ENCODE measurements at regions not wholly inside any gene's neighbourhood (a gene's known extent, or its start where the extent isn't known, plus 50 kb on each side); places are given as distances from the start of the nearest gene placed in this dataset.

DNA sequence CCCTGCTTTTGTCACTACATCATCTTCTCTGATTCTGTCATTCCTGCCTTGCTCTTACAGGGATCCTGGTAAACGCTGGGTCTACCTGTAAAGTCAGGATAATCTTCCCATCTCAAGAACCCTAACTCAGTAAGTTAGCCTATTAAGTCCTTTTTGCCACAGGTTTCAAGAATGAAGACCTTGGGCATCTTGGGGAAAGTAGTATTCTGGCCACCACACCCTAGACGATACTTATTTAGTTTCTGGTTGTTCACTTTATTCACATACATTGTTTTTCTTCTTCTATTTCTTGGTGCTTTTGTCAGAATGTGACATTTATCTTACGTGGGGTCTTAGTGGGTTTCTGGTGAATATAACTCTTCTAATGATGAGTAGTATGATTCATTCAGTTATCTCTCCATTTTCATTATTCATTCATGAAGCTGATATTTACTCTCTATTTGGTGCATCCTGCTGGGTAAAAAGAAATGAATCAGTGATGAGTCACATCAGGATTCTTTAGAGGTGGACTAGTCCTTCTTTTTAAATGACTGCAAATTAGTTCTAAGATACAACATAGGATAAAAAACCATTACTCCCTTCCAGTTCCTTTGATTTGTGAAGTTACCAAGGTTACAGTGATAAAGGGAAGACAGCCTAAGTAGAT is 514.4 kb upstream of the B3GALT2 start:
- TF ChIP-seq, protein P1, sequence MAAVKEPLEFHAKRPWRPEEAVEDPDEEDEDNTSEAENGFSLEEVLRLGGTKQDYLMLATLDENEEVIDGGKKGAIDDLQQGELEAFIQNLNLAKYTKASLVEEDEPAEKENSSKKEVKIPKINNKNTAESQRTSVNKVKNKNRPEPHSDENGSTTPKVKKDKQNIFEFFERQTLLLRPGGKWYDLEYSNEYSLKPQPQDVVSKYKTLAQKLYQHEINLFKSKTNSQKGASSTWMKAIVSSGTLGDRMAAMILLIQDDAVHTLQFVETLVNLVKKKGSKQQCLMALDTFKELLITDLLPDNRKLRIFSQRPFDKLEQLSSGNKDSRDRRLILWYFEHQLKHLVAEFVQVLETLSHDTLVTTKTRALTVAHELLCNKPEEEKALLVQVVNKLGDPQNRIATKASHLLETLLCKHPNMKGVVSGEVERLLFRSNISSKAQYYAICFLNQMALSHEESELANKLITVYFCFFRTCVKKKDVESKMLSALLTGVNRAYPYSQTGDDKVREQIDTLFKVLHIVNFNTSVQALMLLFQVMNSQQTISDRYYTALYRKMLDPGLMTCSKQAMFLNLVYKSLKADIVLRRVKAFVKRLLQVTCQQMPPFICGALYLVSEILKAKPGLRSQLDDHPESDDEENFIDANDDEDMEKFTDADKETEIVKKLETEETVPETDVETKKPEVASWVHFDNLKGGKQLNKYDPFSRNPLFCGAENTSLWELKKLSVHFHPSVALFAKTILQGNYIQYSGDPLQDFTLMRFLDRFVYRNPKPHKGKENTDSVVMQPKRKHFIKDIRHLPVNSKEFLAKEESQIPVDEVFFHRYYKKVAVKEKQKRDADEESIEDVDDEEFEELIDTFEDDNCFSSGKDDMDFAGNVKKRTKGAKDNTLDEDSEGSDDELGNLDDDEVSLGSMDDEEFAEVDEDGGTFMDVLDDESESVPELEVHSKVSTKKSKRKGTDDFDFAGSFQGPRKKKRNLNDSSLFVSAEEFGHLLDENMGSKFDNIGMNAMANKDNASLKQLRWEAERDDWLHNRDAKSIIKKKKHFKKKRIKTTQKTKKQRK (IDR thresholded peaks at IDR 0.05; ENCODE audit: low read depth, low read length), result no peak
- TF ChIP-seq MEF2A (IDR thresholded peaks at IDR 0.05; ENCODE audit: insufficient read depth, low read depth, low read length) (no peak), POLR2AphosphoS5 (IDR thresholded peaks at IDR 0.05; ENCODE audit: low read length) (no peak), POLR2A (IDR thresholded peaks at IDR 0.05; ENCODE audit: low read depth, low read length) (no peak), PML (IDR thresholded peaks at IDR 0.05; ENCODE audit: low read length) (no peak), FOS (IDR thresholded peaks at IDR 0.05; ENCODE audit: borderline replicate concordance, extremely low read depth, insufficient read length) (no peak), NFIC (IDR thresholded peaks at IDR 0.05; ENCODE audit: low read depth, low read length) (no peak), NRF1 (conservative IDR thresholded peaks at IDR 0.05; ENCODE audit: low read depth, low read length) (no peak), BRCA1 (IDR thresholded peaks at IDR 0.05; ENCODE audit: low read depth, low read length) (no peak)
- TF ChIP-seq, protein P2, sequence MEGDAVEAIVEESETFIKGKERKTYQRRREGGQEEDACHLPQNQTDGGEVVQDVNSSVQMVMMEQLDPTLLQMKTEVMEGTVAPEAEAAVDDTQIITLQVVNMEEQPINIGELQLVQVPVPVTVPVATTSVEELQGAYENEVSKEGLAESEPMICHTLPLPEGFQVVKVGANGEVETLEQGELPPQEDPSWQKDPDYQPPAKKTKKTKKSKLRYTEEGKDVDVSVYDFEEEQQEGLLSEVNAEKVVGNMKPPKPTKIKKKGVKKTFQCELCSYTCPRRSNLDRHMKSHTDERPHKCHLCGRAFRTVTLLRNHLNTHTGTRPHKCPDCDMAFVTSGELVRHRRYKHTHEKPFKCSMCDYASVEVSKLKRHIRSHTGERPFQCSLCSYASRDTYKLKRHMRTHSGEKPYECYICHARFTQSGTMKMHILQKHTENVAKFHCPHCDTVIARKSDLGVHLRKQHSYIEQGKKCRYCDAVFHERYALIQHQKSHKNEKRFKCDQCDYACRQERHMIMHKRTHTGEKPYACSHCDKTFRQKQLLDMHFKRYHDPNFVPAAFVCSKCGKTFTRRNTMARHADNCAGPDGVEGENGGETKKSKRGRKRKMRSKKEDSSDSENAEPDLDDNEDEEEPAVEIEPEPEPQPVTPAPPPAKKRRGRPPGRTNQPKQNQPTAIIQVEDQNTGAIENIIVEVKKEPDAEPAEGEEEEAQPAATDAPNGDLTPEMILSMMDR (IDR thresholded peaks at IDR 0.05 in 2 of 3, conservative IDR thresholded peaks at IDR 0.05 in 1 of 3; ENCODE audit: control insufficient read depth in 2 of 3, extremely low read depth in 1 of 3, insufficient read depth in 1 of 3, low read depth in 3 of 3, low read length in 3 of 3), result no peak
- TF ChIP-seq, protein P3, sequence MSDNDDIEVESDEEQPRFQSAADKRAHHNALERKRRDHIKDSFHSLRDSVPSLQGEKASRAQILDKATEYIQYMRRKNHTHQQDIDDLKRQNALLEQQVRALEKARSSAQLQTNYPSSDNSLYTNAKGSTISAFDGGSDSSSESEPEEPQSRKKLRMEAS (IDR thresholded peaks at IDR 0.05; ENCODE audit: low read depth, low read length), result no peak
